GM18508 (cell line): ENCODE measurements at regions not wholly inside any gene's neighbourhood (a gene's known extent, or its start where the extent isn't known, plus 50 kb on each side); places are given as distances from the start of the nearest gene placed in this dataset.
"Not testable (repeated sequence)": the region's sequence is repeated elsewhere in the genome, so short reads cannot be mapped to it uniquely, and the experiment has no call there.

Source experiments
- ATAC-seq: cut with Tn5 transposase; IDR thresholded peaks from one replicate; pipeline ENCODE4 v1.9.1; 2021; ENCODE audit warnings: moderate number of reproducible peaks; ENCODE audit not compliant: insufficient read depth, unreplicated experiment

DNA sequence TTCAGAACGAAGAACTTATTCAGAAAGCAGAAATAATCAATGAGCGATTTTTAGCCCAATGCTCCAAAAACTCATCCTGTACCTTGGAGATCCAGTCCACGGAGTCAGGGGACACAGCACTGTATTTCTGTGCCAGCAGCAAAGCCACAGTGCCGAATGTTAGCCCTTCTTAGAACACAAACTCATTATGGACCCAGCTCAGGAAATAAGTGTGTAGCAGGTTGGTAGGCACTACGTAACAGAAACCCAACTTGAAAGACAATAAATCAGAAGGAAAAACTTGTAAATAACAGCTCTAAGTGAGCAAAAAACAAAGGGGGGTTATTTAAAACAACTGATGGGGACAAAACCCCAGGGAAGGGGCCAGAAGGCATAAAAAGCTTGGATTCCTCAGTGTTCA, 112.0 kb upstream of the PRSS1 start:
- no peak for ATAC-seq

DNA sequence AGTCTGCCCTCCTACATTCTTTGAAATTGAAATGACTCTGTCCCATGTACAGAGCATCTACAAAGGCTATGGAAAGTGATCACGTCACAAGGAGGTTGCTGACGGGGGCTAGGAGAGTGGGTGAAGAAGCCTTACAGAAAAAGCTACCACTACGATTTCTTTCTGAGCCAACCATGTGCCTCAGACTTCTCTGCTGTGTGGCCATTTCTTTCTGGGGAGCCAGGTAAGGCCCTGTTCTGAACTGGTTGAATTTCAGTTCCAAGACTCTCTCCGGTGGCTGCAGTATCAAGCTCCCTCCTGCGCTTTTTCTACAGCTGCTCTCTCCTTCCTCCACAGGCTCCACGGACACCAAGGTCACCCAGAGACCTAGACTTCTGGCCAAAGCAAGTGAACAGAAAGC, 112.5 kb upstream of the PRSS1 start:
- no peak for ATAC-seq

DNA sequence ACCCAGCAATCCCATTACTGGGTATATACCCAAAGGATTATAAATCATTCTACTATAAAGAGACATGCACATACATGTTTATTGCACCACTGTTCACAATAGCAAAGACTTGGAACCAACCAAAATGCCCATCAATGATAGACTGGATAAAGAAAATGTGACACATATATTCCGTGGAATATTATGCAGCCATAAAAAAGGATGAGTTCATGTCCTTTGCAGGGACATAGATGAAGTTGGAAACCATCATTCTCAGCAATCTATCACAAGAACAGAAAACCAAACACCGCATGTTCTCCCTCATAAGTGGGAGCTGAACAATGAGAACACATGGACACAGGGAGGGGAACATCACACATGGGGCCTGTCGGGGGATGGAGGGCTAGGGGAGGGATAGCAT, 113.2 kb upstream of the PRSS1 start:
- ATAC-seq: not testable (repeated sequence)

DNA sequence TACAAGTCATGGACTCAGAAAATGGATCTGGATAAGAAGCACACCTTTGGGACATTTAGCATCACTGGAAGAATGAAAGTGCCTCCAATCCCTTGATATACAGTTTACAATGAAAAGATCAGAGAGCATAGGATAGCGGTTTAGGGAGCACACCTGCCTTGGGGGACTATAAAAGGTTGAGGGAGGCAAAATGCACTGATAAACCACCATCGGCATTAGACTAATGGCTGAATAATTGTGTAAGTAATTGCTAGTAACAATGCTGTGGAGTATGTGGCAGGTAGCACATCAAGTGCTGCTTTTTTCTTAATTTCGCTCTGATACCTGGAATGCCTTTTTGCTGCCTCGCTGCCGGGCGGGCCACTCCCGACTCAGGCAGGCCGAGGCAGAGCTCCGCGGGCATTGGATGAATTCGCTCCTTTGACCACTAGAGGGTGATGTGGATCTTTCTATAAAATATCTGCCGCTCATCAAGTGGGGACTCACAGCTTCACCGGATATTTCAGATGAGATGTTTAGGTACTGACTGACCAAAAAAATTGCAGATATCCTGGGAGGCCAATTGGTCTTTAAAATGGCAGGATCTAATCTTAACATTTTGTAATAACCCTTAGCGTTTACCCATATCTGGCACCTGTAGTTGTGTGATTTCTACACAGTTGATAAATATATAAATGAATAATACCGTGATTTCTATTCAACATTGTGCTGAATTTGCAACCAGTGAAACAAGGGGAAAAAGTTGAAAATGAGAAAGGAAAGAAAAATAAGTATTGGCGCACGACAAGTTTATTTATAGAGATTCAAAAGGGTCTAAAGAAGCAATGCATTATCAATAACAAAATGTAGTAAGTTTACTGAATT, 116.8 kb upstream of the PRSS1 start:
- peak; percentile 94 for ATAC-seq

DNA sequence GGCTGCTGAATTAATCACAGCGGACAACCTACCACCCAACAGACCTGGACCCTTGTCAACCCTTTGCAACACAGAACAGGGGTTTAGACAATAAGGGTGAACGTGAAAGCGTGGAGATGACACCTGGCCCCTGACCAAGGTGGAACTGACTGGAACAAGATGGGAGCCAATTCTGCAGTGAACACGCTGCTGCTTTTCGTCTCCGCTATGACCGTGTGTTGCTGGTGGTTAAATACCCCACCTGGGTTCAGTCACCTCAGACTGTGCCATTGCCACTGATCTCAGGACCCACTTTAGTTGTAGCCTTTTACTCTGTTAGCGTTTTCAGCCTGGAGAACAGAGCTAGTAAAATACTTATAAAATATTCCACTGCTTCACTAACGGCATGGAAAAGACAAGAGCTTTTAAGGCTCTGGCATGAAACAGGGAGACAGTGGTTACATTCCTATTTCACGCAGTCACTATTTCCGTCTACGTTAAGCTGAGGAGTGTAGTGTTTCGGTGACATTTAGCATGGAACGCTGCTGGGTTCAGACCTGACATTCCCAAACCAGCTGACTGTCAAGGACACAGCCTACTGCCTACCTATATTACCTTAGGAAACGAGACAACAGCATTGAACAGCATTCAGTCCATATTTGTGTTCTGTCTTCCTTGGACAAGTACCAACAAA, 119.5 kb upstream of the PRSS1 start:
- no peak for ATAC-seq

DNA sequence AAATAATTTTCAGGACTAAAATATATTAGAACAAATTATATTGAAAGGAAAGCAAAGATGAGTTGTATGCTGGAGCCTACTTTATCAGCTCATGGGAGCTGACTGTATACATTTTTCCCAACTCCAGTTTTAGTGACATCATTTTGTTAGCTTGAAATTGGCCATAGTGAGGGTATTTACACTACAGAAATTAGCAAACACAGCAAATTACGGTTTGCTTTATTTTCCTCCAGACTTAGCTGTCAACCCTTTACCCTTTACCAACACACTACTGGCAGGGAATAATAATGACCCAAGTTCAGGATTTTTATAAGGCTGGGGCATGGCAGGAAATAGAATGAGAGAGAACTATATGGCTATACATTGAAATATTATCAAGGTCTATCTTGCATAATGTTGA, 120.3 kb upstream of the PRSS1 start:
- no peak for ATAC-seq

DNA sequence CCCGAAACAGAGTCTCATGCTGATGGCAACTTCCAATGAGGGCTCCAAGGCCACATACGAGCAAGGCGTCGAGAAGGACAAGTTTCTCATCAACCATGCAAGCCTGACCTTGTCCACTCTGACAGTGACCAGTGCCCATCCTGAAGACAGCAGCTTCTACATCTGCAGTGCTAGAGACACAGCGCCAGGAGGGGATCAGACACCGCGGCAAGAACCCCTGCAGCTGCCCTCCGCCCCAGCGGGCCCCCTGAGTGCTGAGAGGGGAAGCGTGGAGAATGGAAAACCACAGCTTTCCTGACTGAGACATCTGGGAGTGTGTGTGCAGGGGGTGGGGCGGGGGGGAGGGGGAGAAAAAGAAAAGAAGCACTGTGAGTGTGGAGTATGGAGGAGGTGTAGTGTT, 122.0 kb upstream of the PRSS1 start:
- ATAC-seq: not testable (repeated sequence)

DNA sequence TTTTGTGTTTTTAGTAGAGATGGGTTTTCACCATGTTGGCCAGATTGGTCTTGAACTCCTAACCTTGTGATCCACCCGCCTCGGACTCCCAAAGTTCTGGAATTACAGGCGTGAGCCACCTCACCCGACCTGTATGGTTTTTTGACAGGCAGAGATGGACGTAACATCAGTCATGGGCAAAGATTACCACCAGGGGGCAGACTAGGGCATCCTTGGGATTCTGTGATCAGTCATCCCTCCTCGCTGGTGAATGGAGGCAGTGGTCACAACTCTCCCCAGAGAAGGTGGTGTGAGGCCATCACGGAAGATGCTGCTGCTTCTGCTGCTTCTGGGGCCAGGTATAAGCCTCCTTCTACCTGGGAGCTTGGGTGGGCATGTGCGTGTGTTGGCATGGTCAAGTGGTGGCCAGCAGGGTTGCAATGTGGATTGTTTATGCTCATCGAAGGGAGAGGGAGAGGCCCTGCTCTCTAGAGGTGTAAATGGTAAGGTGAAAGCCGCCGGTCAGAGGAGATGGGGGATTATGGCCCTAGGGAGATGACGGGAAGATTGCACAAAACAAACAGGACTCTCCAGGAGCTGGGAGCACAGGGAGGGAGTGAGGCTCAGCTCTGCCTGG, 122.7 kb upstream of the PRSS1 start:
- ATAC-seq: peak; percentile 59

DNA sequence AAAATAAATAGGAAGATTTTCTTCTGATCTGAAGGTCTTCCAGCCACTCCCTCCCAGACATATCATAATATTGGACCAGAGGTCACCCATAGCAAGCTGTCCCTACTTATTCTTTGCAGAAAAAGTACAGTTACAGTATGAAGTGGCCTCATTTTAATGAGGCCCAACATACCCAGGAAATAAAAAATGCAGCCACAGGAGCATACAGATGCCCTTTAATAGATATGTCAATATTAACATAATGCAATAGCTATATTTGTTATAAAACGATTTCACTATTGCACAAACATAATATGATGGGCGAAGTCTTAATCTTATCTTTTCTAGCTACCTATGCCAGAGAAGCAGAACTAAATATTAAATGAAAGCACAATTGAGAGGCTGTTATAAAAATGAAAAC, 124.1 kb upstream of the PRSS1 start:
- ATAC-seq: not testable (repeated sequence)

DNA sequence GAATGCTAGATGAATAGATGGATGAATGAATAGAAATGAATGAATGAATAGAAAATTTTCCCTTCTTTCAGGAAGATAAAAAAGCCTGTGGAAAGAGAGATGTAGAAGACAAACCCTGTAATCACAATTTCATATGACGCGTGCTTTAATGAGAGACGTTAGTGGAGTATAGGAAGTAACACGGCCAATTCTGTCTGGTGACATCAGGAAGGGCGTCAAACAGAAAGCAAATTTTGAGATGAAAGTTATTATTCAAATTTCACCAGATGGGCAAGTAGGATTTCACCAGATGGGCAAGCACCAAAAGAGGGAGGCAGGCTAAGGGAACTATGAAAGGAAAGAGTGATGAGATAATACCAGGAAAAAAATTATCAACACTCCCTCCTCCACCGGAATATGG, 128.9 kb upstream of the PRSS1 start:
- no peak for ATAC-seq

DNA sequence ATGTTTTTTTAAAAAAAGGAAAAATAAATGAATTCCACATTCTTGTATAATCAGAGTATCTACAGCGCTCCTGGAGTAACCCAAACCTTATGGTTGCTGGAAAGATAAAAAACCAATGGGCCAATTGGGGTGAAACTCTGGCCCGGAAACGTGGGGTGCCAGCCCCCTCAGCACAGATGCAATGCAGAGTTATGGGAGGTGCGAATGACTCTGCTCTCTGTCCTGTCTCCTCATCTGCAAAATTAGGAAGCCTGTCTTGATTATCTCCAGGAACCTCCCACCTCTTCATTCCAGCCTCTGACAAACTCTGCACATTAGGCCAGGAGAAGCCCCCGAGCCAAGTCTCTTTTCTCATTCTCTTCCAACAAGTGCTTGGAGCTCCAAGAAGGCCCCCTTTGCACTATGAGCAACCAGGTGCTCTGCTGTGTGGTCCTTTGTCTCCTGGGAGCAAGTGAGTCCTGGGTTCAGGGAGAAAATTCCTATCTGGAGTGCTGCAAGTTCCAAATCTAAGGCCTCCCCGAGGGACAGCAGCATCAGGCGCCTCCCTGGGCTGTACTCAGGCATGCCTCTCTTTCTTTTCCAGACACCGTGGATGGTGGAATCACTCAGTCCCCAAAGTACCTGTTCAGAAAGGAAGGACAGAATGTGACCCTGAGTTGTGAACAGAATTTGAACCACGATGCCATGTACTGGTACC, 130.5 kb upstream of the PRSS1 start:
- ATAC-seq: no peak

DNA sequence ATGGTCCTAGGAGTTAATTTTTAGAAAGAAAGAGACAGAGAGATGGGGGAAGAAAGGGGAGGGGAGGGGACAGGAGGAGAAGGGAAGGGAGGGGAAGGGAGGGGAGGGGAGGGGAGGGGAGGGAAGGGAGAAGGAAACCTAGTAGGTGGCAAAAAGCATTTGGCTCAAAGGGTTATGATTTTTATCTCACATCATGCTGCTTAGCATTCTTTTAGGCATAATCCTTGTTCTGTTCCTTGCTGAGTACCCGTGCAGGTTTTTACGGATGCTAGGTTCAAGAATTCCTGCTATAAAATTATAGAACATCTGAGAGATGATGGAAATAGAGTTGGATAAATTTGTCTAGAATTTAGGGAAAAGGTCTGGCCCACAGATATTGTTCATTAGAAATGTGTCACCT, 132.4 kb upstream of the PRSS1 start:
- ATAC-seq: no peak

DNA sequence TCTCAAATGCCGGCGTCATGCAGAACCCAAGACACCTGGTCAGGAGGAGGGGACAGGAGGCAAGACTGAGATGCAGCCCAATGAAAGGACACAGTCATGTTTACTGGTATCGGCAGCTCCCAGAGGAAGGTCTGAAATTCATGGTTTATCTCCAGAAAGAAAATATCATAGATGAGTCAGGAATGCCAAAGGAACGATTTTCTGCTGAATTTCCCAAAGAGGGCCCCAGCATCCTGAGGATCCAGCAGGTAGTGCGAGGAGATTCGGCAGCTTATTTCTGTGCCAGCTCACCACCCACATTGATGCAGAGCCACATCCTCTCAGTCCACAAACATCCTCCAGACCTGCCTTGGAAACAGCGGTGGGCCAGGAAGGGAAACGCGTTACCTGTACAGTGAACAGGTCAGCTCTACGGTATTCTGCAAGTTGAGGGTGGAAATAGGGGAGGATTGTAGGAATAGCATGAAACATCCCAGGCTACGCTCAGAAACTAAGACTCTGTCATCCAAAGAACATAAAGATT, 133.1 kb upstream of the PRSS1 start:
- ATAC-seq: no peak

DNA sequence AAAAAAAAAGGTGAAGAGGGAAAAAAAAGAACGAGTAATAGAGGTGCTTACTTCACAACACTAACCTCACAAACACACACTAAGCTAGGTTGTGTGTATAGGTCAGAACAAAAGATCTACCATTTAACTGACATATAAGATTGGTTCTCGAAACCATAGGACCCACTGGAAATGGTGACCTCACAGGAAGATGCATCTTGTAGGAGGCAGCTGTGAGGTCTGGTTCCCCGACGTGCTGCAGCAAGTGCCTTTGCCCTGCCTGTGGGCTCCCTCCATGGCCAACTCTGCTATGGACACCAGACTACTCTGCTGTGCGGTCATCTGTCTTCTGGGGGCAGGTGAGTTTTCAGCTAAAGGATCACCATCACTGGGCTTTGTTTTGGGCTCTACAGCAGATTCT, 133.8 kb upstream of the PRSS1 start:
- ATAC-seq: no peak

DNA sequence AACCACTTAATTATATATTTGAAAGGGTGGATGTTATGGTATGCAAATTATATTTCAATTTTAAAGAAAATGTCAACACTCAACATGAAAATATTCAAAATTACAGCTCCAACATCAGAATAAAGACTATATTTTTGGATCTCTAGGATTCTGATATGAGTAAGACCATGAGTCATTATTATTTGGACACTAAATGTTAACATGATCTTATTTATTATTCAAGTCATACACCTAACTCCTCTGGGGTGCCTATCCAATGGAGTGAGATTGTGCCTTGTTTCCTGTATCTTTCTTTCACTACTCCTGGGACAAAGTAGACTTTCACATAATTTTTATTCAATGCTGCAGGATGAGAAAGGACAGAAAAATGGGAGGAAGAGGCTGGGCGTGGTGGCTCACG, 135.2 kb upstream of the PRSS1 start:
- ATAC-seq: no peak

DNA sequence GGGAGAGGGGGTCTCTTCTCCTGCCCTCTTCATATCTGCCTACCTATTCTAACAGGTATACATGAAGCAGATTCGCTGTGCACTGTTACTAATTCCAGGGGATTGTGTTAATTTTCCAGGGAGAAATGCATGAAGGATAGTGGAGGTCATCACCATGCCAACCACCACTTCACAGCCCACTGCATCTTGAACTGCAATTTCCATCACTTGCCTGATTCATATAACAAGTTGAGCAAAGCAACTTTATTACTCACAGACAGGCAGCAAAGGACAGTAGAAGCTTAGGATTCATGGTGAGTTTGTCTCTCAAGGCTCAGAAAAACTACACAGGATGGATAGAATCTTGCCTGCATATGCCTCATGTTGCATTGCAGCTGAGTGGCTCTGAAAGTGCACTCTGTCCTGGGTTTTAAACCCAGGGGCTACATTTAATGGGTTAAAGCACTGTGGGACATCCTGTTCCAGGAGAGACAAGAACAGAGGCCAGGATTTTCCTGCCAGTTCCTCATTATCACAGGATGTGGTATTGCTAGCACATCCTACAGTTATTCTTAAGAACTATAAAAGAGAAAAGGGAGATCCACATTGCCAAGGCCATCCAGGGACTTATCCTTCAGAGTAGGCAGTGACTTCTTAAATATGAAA, 136.9 kb upstream of the PRSS1 start:
- no peak for ATAC-seq

DNA sequence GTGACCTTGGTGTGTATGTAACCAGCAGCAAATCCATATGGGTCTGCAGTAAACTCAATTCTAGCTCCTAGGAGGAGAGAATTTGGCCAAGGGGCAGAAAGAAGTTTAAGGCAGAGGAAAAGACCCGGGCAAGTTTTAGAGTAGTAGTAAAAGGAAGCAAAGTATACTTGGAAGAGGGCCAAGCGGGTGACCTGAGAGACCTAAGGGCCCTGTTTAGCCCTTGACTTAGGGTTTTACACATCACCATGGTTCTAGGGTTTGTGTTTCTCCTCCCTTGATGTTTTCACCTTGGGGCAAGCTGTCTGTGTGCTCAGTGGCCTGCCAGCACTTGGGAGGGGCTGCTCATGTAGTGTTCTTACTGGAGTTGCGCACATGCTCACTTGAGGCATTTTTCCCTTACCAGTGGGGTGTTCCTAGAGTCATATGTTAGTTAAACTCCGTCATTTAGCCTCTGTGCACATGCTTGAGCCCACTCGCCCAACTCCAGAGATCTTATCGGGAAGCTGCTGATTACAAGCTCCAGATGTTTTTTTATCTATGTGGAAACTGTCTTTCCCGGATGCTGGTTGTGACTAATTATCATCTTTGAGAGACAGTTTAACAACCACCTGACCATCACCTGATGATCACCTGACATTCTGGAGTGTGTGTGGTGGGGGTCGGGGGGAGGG, 137.6 kb upstream of the PRSS1 start:
- no peak for ATAC-seq

DNA sequence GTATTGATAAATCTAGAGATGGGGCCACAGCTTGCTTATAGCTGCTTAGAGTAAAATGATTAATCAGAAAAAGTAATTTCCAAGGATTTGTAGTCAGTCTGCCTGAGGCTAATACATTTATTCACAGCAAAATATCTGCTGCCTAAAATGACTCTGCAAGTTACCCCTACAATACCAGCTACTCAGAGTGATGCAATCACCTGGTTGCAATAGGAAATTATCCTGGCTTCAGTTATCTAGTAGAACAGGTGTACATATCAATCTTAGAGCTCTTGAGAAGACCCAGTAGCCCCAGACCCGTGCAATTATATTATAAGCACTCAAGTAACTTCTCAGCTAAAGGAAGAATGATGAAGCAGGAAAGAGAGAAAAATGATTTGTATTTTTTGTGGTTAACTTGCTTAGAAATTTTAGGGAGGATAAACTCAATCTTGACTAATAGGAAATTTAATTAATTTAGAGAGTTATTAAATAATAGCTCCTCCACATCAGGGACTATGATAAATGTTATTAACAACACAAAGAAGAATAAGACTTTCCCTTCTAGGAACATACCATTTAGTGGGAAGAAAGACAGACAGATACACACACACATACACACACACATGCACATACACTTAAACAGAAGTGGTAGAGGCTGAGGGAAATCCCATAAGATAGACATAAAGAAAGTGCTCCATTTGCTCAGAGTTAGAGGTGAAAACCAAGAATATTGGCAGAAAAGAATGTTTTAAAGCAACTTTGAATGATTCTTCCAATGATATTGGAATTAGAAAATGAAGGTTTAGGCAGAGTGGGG, 140.4 kb upstream of the PRSS1 start:
- ATAC-seq: no peak

DNA sequence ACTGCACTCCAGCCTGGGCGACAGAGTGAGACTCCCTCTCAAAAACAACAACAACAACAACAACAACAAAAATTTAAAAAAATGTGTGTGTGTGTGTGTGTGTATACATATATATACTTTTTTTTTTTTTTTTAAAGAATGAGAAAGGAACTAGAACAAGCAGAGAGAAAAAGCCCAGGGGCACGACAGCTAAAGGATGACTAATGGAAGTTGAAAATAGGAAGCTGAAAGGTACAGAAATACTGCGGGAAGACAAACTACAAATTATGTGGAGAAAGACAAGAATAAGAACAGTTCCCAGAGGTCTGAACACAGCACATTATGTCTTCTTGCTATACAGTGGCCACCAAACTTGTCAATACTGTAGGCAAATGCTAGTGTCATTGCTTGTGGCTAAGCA, 141.9 kb upstream of the PRSS1 start:
- no peak for ATAC-seq
